ENCODE measurements at regions not wholly inside any gene's neighbourhood (a gene's known extent, or its start where the extent isn't known, plus 50 kb on each side); places are given as distances from the start of the nearest gene placed in this dataset.

DNA sequence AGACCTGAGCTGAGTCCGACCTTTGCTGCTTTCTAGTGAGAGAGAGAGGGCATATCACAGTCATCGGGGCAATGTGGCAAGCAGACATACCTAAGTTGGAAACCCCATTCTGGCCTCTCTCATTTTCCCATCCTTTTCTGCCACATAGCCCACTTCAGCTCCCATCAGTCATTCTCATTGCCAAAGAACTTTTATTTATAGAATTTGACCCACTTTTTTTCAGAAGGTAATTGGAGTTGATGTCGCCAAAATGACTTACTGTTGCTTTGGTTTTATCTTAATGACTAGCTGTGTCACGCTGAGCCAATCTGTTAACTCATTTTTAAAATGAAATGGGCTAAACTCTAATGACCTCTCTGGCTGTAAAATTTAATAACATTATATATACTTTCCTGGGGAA lies 63.9 kb upstream of the RMST start:
- FAIRE-seq (no peak), DNase-seq (no peak)
- Histone ChIP-seq H3K27ac (ENCODE audit: low read depth in 2 of 2, low read length in 2 of 2) (no peak overlapping the region), H3K4me1 (ENCODE audit: control insufficient read depth in 2 of 3, insufficient read depth in 2 of 3, low read depth in 1 of 3, low read length in 3 of 3) (no peaks in the 10 kb centered on the region), H3K9me3 (ENCODE audit: control insufficient read depth in 2 of 3, insufficient read depth in 1 of 3, low read length in 3 of 3) (no peaks in the 10 kb centered on the region), H3K4me3 (ENCODE audit: low read length in 3 of 3) (no peak overlapping the region), H3K27me3 (ENCODE audit: control insufficient read depth, insufficient read depth, low read length) (no peaks in the 10 kb centered on the region), H3K9ac (ENCODE audit: low read length in 3 of 3) (no peak overlapping the region), H3K36me3 (ENCODE audit: control insufficient read depth in 2 of 3, insufficient read depth in 3 of 3, low read length in 3 of 3) (no peaks in the 10 kb centered on the region)
- TF ChIP-seq, protein P1, sequence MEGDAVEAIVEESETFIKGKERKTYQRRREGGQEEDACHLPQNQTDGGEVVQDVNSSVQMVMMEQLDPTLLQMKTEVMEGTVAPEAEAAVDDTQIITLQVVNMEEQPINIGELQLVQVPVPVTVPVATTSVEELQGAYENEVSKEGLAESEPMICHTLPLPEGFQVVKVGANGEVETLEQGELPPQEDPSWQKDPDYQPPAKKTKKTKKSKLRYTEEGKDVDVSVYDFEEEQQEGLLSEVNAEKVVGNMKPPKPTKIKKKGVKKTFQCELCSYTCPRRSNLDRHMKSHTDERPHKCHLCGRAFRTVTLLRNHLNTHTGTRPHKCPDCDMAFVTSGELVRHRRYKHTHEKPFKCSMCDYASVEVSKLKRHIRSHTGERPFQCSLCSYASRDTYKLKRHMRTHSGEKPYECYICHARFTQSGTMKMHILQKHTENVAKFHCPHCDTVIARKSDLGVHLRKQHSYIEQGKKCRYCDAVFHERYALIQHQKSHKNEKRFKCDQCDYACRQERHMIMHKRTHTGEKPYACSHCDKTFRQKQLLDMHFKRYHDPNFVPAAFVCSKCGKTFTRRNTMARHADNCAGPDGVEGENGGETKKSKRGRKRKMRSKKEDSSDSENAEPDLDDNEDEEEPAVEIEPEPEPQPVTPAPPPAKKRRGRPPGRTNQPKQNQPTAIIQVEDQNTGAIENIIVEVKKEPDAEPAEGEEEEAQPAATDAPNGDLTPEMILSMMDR (IDR thresholded peaks at IDR 0.05; ENCODE audit: borderline replicate concordance, extremely low read depth, insufficient read depth) = no peak
- intact Hi-C loops (cut with DNase I) = no loop called here

DNA sequence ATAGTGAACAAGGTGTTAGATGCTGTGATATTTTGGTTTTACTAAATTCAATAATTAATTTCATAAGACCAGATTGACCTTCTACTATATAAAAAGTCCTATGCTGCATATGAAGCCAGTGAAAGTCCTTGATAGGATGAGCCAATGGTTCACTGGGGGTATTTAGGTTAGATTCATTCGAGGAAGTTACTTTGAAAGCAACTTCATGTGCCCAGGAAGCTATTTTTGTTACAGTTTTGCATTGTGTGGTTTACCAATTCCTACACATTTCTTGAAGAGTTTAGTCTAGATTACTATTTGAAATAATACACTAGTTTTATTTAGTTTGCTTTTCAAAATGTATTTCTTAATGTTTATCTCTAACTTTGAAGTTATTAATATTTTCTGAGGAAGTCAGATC lies 58.5 kb upstream of the RMST start:
- DNase-seq (no peak), FAIRE-seq (no peak)
- H3K36me3 ChIP-seq (ENCODE audit: control insufficient read depth in 2 of 3, insufficient read depth in 3 of 3, low read length in 3 of 3) = no peaks in the 10 kb centered on the region
- H3K9ac ChIP-seq (ENCODE audit: low read length in 3 of 3) = no peak overlapping the region
- H3K4me1 ChIP-seq (ENCODE audit: control insufficient read depth in 2 of 3, insufficient read depth in 2 of 3, low read depth in 1 of 3, low read length in 3 of 3) = no peaks in the 10 kb centered on the region
- H3K27me3 ChIP-seq (ENCODE audit: control insufficient read depth, insufficient read depth, low read length) = no peaks in the 10 kb centered on the region
- no peak overlapping the region for H3K27ac ChIP-seq (ENCODE audit: low read depth in 2 of 2, low read length in 2 of 2)
- no peak overlapping the region for H3K4me3 ChIP-seq (ENCODE audit: low read length in 3 of 3)
- no peaks in the 10 kb centered on the region for H3K9me3 ChIP-seq (ENCODE audit: control insufficient read depth in 2 of 3, insufficient read depth in 1 of 3, low read length in 3 of 3)
- intact Hi-C loops (cut with DNase I) = no loop called here
- TF ChIP-seq, protein P1 (IDR thresholded peaks at IDR 0.05; ENCODE audit: borderline replicate concordance, extremely low read depth, insufficient read depth) = no peak

DNA sequence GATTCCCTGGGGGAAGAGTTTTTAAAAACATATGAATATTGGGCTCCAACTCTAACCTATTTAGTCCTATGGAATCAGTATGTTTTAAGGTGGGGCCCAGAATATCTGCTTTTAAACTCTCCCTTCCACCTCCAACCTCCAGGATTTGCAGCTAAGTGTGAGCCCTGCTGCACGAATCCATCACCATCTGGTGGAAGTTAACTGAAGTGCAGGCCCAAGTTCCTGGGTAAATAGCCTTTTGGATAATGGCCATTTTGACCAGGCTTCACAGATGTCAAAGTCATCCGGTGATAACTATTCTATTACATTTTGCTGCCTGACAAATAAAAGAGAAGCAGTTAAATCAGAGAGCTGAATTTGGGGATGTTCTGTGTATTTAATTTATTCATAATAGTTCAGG lies 58.1 kb upstream of the RMST start:
- DNase-seq (peak in 4 of 5 donors; percentile 35 to 76 (median 51)), FAIRE-seq (no peak)
- H3K27ac ChIP-seq (ENCODE audit: low read depth in 2 of 2, low read length in 2 of 2) = no peak overlapping the region
- no peak overlapping the region for H3K9ac ChIP-seq (ENCODE audit: low read length in 3 of 3)
- H3K9me3 ChIP-seq (ENCODE audit: control insufficient read depth in 2 of 3, insufficient read depth in 1 of 3, low read length in 3 of 3) = no peaks in the 10 kb centered on the region
- H3K36me3 ChIP-seq (ENCODE audit: control insufficient read depth in 2 of 3, insufficient read depth in 3 of 3, low read length in 3 of 3) = no peaks in the 10 kb centered on the region
- intact Hi-C loops (cut with DNase I) = no loop called here
- no peaks in the 10 kb centered on the region for H3K27me3 ChIP-seq (ENCODE audit: control insufficient read depth, insufficient read depth, low read length)
- TF ChIP-seq, protein P1 (IDR thresholded peaks at IDR 0.05; ENCODE audit: borderline replicate concordance, extremely low read depth, insufficient read depth) = peak; percentile 87
- no peak overlapping the region for H3K4me3 ChIP-seq (ENCODE audit: low read length in 3 of 3)
- no peaks in the 10 kb centered on the region for H3K4me1 ChIP-seq (ENCODE audit: control insufficient read depth in 2 of 3, insufficient read depth in 2 of 3, low read depth in 1 of 3, low read length in 3 of 3)

DNA sequence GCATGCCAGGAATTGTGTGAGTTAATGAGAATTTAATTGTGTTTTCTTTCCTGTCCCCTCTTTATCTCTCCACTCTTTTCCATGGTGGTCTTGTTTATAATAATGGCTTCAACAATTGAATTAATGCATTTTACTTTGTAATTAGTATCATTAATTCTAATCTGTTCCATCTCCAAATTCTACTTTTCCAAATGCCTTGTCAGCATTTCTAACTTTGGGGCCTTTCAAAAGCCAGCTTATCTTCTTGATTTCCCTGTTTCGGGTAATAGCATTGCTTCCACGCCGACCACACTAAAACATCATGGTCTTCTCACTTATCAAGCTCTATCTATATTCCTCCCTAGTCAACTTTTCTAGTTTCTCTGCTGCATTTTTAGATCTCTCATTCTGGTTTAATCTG lies 54.2 kb upstream of the RMST start:
- H3K4me3 ChIP-seq (ENCODE audit: low read length in 3 of 3) = no peak overlapping the region
- H3K4me1 ChIP-seq (ENCODE audit: control insufficient read depth in 2 of 3, insufficient read depth in 2 of 3, low read depth in 1 of 3, low read length in 3 of 3) = no peaks in the 10 kb centered on the region
- no peak overlapping the region for H3K9ac ChIP-seq (ENCODE audit: low read length in 3 of 3)
- no peak overlapping the region for H3K27ac ChIP-seq (ENCODE audit: low read depth in 2 of 2, low read length in 2 of 2)
- no peaks in the 10 kb centered on the region for H3K36me3 ChIP-seq (ENCODE audit: control insufficient read depth in 2 of 3, insufficient read depth in 3 of 3, low read length in 3 of 3)
- TF ChIP-seq, protein P1 (IDR thresholded peaks at IDR 0.05; ENCODE audit: borderline replicate concordance, extremely low read depth, insufficient read depth) = no peak
- H3K9me3 ChIP-seq (ENCODE audit: control insufficient read depth in 2 of 3, insufficient read depth in 1 of 3, low read length in 3 of 3) = no peaks in the 10 kb centered on the region
- intact Hi-C loops (cut with DNase I) = no loop called here
- DNase-seq = no peak
- FAIRE-seq = no peak
- H3K27me3 ChIP-seq (ENCODE audit: control insufficient read depth, insufficient read depth, low read length) = no peaks in the 10 kb centered on the region

Measured in kidney (tissue), 13 donors.